HepG2 (cell line): ENCODE measurements at regions not wholly inside any gene's neighbourhood (a gene's known extent, or its start where the extent isn't known, plus 50 kb on each side); places are given as distances from the start of the nearest gene placed in this dataset.

ENCODE experiments used
- ATAC-seq: fragments of 200-7000 bp; cut with Tn5 transposase; 3 replicates; pipeline ENCODE4 v1.9.1; 2020; ENCODE audit warnings: mild to moderate bottlenecking, moderate library complexity
- BruUV-seq: library from RNA; stranded (reverse); fragments of 400-500 nt; replicated peaks from 2 replicates; lab custom pipeline; 2021; lab: Mats Ljungman, UMichigan
- CTCF ChIA-PET: fragments of 300-600 bp; formaldehyde crosslinking; extraction: SDS; loops from one replicate; lab custom pipeline; 2021; ENCODE audit warnings: low total read pairs, inconsistent platforms, low intra/inter-chr PET ratio; lab: Yijun Ruan, JAX
- POLR2A ChIA-PET: fragments of 350-600 bp; sonication (Branson Sonifier 250); formaldehyde crosslinking; loops from one replicate; lab custom pipeline; 2020; ENCODE audit warnings: antibody characterized with exemption, inconsistent platforms; lab: Yijun Ruan, JAX
- DNase-seq: peaks from one replicate; pipeline ENCODE4 v3.0.0-alpha.2; 2015; ENCODE audit warnings: low spot score
- FAIRE-seq: peaks from 3 replicates; lab custom pipeline; 2011; peaks lifted over from hg19 to GRCh38; lab: Jason Lieb, UNC
- H2AFZ ChIP-seq: one replicate; pipeline ENCODE4 v1.6.1; 2011; ENCODE audit warnings: low read length, inconsistent platforms
- H3K27ac ChIP-seq: fragments of 300-600 bp; 3 replicates; pipeline ENCODE4 v1.8.0; 2011; ENCODE audit warnings: mixed run types, mild to moderate bottlenecking, mixed read lengths, low read length, inconsistent platforms; ENCODE audit not compliant: insufficient read depth; ENCODE audit errors: extremely low read length
- H3K27me3 ChIP-seq, 2 experiments: fragments of 200-600 bp in 1 of 2; 2 replicates in 1 of 2; 3 replicates in 1 of 2; pipeline versions ENCODE4 v1.6.0 to v1.8.0; 2011; ENCODE audit warnings: low read length in 2 of 2, mild to moderate bottlenecking in 2 of 2, moderate library complexity in 2 of 2, inconsistent platforms in 1 of 2; ENCODE audit not compliant: insufficient read depth in 2 of 2, control insufficient read depth in 1 of 2
- H3K36me3 ChIP-seq, 2 experiments: fragments of 200-600 bp in 1 of 2; replicated peaks in 1 of 2; 2 replicates in 1 of 2; 3 replicates in 1 of 2; pipeline versions ENCODE4 v1.5.1 to v1.8.0; 2011; ENCODE audit warnings: low read length in 2 of 2, inconsistent platforms in 1 of 2; ENCODE audit not compliant: insufficient read depth in 2 of 2, control insufficient read depth in 1 of 2
- H3K4me1 ChIP-seq: 2 replicates; pipeline ENCODE4 v1.5.1; 2012; ENCODE audit warnings: low read length, inconsistent platforms; ENCODE audit not compliant: insufficient read depth
- H3K4me2 ChIP-seq: 2 replicates; pipeline ENCODE4 v1.6.0; 2011; ENCODE audit warnings: low read depth, low read length, inconsistent platforms
- H3K4me3 ChIP-seq, 3 experiments: fragments of 200-600 bp in 1 of 3; sonication (generic), shearing (Covaris generic) in 1 of 3; replicated peaks in 1 of 3; 2 replicates each; pipeline ENCODE4 v1.5.1; 2011 to 2016; ENCODE audit warnings: low read length in 3 of 3, inconsistent platforms in 2 of 3, low read depth in 2 of 3, mild to moderate bottlenecking in 2 of 3, control low read depth in 1 of 3, mixed read lengths in 1 of 3; ENCODE audit not compliant: insufficient read depth in 1 of 3
- H3K79me2 ChIP-seq: one replicate; pipeline ENCODE4 v1.6.1; 2011; ENCODE audit warnings: low read length, inconsistent platforms; ENCODE audit not compliant: insufficient read depth
- H3K9ac ChIP-seq: 2 replicates; pipeline ENCODE4 v1.6.0; 2011; ENCODE audit warnings: mild to moderate bottlenecking, low read depth, low read length, inconsistent platforms; ENCODE audit not compliant: insufficient read depth
- H3K9me3 ChIP-seq: 2 replicates; pipeline ENCODE4 v1.5.1; 2012; ENCODE audit warnings: mild to moderate bottlenecking, low read length
- H4K20me1 ChIP-seq: 2 replicates; pipeline ENCODE4 v1.6.0; 2011; ENCODE audit warnings: inconsistent platforms, mild to moderate bottlenecking, low read length, moderate library complexity; ENCODE audit not compliant: insufficient read depth
- ATF1 ChIP-seq: IDR thresholded peaks from 2 replicates; pipeline ENCODE4 v1.6.1; 2016; ENCODE audit warnings: mild to moderate bottlenecking, control low read depth
- CREB1 ChIP-seq, 2 experiments: fragments of 450-650 bp in 1 of 2; IDR thresholded peaks; 2 replicates each; pipeline ENCODE4 v1.6.1; 2016 to 2017; ENCODE audit warnings: control low read depth in 1 of 2, mild to moderate bottlenecking in 1 of 2, missing compliant biosample characterization in 1 of 2, missing genetic modification characterization in 1 of 2
- GPN1 ChIP-seq: sonication (generic); formaldehyde crosslinking; IDR thresholded peaks from 2 replicates; pipeline ENCODE4 v1.5.1; 2020; ENCODE audit warnings: missing genetic modification reagents, borderline replicate concordance
- HNF4G ChIP-seq, 2 experiments: sonication (generic) in 1 of 2; formaldehyde crosslinking in 1 of 2; IDR thresholded peaks; 2 replicates each; pipeline versions ENCODE4 v1.4.0 to v1.6.1; 2011 to 2020; ENCODE audit warnings: borderline replicate concordance in 2 of 2, low read depth in 2 of 2, mild to moderate bottlenecking in 2 of 2, low read length in 1 of 2, missing genetic modification reagents in 1 of 2, moderate library complexity in 1 of 2
- TBX3 ChIP-seq: fragments of 450-650 bp; IDR thresholded peaks from 2 replicates; pipeline ENCODE4 v1.6.1; 2017; ENCODE audit warnings: antibody characterized with exemption, mild to moderate bottlenecking, inconsistent platforms, borderline replicate concordance
- ZBTB7B ChIP-seq: sonication (generic); formaldehyde crosslinking; IDR thresholded peaks from 2 replicates; pipeline ENCODE4 v1.4.0; 2020; ENCODE audit warnings: missing genetic modification reagents
- ZNF550 ChIP-seq: sonication (generic); formaldehyde crosslinking; IDR thresholded peaks from 2 replicates; pipeline ENCODE4 v1.4.0; 2020; ENCODE audit warnings: mild to moderate bottlenecking, missing genetic modification reagents, borderline replicate concordance
- ZNF674 ChIP-seq: sonication (generic); formaldehyde crosslinking; IDR thresholded peaks from 2 replicates; pipeline ENCODE4 v1.5.0; 2020; ENCODE audit warnings: low read depth, mild to moderate bottlenecking, missing genetic modification reagents
- ZNF879 ChIP-seq: sonication (generic); formaldehyde crosslinking; IDR thresholded peaks from 2 replicates; pipeline ENCODE4 v1.8.1; 2023; ENCODE audit warnings: missing genetic modification reagents
- ZSCAN30 ChIP-seq: sonication (generic); formaldehyde crosslinking; IDR thresholded peaks from 2 replicates; pipeline ENCODE4 v1.5.0; 2020; ENCODE audit warnings: mild to moderate bottlenecking, missing genetic modification reagents
- WGBS: methylation state at CpG from one replicate; pipeline ENCODE4 v1.1.6; 2017; ENCODE audit warnings: low lambda C conversion rate; 5-methylcytosine and 5-hydroxymethylcytosine counted together
- in situ Hi-C: cut with HindIII; loops from 2 replicates; pipeline ENCODE4 v1.10.0; 2017; ENCODE audit warnings: low pct_unique_long_range_greater_than_20kb; ENCODE audit not compliant: extremely low pct_ligation_motif_present
- intact Hi-C: fragments of 100-400 bp; cut with micrococcal nuclease; formaldehyde crosslinking; loops from one replicate; pipeline ENCODE4 v1.10.0; 2022; ENCODE audit not compliant: unreplicated experiment
- TF ChIP-seq, protein P1 (sequence below): IDR thresholded peaks from 2 replicates; pipeline ENCODE4 v1.6.1; 2018; ENCODE audit warnings: missing genetic modification reagents

DNA sequence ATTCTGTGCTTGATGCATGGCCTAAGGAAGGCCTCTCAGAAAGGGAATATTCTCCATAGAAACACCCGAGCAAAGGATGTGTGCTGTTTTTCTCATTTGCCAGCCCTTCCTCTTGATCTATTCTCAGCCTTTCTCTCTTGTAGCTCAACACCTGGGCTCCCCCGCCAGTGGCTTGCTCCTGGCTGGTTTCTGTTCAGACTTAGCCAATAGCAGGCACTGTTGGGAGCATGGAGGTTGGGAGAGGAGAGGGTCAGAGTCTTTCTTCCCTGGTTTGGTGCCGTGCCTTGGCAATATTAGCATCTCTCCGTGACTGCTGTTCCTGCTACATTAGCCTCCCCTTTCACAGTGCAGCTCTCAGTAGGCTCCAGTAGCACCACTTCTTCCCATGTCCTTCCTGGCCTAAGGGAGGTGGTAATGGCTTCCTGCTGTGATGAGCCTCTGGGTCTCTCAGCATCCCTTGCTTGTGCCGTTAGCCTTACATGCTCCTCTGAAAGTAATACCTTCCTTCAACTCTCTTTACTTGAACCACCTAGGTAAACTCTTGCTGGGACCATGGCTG, 269.7 kb upstream of the GAS1 start (continued):
- no peak for TF ChIP-seq ZNF879 (CRISPR knock-in tag)
- TF ChIP-seq, protein P1, sequence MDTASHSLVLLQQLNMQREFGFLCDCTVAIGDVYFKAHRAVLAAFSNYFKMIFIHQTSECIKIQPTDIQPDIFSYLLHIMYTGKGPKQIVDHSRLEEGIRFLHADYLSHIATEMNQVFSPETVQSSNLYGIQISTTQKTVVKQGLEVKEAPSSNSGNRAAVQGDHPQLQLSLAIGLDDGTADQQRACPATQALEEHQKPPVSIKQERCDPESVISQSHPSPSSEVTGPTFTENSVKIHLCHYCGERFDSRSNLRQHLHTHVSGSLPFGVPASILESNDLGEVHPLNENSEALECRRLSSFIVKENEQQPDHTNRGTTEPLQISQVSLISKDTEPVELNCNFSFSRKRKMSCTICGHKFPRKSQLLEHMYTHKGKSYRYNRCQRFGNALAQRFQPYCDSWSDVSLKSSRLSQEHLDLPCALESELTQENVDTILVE (CRISPR knock-in tag), result no peak
- TF ChIP-seq GPN1 (CRISPR knock-in tag), result no peak
- no peak for TF ChIP-seq ATF1
- TF ChIP-seq ZSCAN30 (CRISPR knock-in tag), result no peak
- TF ChIP-seq TBX3, result no peak
- TF ChIP-seq HNF4G (IDR thresholded peaks at IDR 0.05; ENCODE audit: borderline replicate concordance, low read depth, low read length), result no peak
- TF ChIP-seq HNF4G (CRISPR knock-in tag; IDR thresholded peaks at IDR 0.05; ENCODE audit: borderline replicate concordance, low read depth), result no peak
- no peak for TF ChIP-seq ZNF674
- TF ChIP-seq ZBTB7B (CRISPR knock-in tag), result no peak

DNA sequence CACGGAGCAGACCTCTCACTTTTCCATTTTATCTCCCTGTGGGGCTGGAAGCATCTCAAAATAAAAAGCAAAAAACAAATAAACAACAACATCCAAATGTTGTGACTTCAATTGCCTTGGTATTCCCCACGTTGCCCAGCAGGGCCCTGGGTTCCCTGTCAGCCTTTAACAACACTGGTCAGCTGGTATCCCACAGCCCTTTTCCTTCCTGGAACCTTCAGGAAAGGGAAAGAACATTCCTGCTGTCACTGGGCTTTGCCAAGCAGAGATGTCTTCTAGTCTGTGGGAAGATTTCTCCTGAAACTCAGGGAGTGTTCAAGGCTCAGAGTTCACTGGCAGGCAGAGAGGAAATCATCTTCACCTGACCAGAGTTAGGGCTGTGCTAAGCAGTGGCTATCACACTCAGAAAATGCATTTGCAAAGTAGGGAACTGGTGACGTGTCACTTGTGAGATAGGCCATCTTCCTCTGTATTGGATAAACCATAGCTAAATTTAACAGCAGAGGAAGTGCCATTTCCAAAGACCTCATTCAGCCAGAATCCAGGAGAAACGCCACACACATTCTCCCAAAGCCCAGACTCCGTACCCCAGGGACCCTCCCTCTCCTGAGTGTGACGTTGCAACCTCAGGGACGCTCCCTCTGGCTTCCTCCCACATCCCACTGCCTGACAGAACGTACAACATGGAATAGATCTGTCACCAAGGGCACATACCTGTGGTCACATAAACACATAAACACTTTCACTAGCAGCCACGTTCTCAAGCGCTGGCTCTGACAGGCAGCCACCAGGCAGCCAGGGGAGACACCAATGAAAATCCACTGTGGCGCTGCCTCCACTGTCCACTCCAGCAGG, 274.0 kb upstream of the DAPK1 start:
- no peaks in the 10 kb centered on the region for H3K79me2 ChIP-seq
- no TSS peak for BruUV-seq
- ChIA-PET CTCF (no interaction called here), POLR2A (no interaction called here)
- ATAC-seq (peak; percentile 34; the same call in 1 of the 3 replicates), DNase-seq (no peak), FAIRE-seq (no peak)
- no peaks in the 10 kb centered on the region for H3K9me3 ChIP-seq
- H4K20me1 ChIP-seq, result no peaks in the 10 kb centered on the region
- intact Hi-C loops (no loop called here), in situ Hi-C loops (no loop called here)
- no peak overlapping the region for H3K4me3 ChIP-seq
- H3K4me2 ChIP-seq, result no peak overlapping the region
- H3K27me3 ChIP-seq, result peaks cover 4 to 5% of the 10 kb centered on the region in 2 experiments; a peak in 3 of 5 replicates
- no peak overlapping the region for H3K27ac ChIP-seq
- WGBS, result 0% methylated on average over 4 of the region's 11 CpGs
- H2AFZ ChIP-seq, result no peak overlapping the region
- TF ChIP-seq ZNF550 (no peak), CREB1 (IDR thresholded peaks at IDR 0.05) (peak; percentile 69), CREB1 (CRISPR knock-in tag; IDR thresholded peaks at IDR 0.05) (no peak)
- no peaks in the 10 kb centered on the region for H3K36me3 ChIP-seq
- no peak overlapping the region for H3K9ac ChIP-seq
- no peaks in the 10 kb centered on the region for H3K4me1 ChIP-seq
